GM21360 (cell line): ENCODE measurements at regions not wholly inside any gene's neighbourhood (a gene's known extent, or its start where the extent isn't known, plus 50 kb on each side); places are given as distances from the start of the nearest gene placed in this dataset.
"Not testable (repeated sequence)": the region's sequence is repeated elsewhere in the genome, so short reads cannot be mapped to it uniquely, and the experiment has no call there.

Source experiments
- ATAC-seq: cut with Tn5 transposase; IDR thresholded peaks from one replicate; pipeline ENCODE4 v1.9.1; 2021; ENCODE audit warnings: mild to moderate bottlenecking, moderate library complexity; ENCODE audit not compliant: unreplicated experiment

DNA sequence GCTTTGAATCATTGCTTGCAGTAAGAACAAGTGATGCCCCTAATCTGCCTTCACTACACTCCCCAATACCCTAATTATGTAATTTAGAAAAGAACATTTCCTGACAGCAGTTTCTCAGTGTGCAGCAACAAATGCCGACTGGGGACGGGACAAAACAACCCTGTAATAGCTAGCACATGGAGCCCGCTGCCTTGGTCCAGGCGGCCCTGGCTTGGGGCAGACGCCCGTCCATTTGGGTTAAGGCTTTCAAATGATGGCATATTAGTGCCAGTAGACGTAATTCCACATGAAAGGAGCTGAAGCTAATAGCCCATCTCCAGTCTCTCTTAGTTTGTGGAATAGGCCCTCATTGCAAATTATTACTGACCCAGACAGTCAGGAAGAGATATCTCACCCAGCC is 150.6 kb upstream of the PITX1 start:
- no peak for ATAC-seq

DNA sequence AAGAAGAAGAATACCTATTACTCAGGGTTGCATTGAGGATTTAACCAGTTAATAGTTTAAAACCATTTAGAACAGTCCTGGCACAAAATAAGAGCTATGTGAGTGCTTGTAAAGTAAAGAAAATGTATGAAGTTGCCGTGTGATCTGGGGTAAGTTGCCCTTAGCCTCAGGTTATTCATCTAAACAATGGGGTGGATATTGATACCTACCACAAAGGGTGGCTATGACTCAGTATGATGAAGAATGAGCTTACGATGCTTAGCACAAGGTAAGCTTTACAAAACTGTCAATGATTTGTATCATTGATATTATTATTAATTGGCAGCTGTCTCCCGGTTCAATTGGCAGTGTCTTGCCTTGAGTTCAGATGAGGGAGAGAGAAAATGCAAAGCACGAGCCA is 149.4 kb upstream of the PITX1 start:
- no peak for ATAC-seq

DNA sequence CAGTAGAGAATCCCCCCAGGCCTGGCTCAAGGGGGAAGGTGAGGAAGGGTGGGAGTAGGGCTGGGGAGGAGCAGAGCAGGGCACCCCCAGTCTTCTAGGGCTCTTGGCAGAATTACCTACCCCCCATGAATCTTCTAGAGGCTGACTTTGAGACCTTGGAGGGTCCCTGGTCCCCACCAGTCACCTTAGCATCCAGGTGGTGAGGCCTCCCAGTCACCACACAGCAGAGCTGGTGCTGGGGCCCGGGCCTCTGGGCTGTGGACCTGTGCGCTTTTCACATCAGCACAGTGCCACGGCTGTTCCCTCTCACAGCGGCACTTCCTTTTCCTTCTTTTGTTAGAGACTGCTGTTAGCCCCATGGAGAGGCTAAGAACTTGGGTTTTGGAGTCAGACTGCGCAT is 148.6 kb upstream of the PITX1 start:
- ATAC-seq, result no peak

DNA sequence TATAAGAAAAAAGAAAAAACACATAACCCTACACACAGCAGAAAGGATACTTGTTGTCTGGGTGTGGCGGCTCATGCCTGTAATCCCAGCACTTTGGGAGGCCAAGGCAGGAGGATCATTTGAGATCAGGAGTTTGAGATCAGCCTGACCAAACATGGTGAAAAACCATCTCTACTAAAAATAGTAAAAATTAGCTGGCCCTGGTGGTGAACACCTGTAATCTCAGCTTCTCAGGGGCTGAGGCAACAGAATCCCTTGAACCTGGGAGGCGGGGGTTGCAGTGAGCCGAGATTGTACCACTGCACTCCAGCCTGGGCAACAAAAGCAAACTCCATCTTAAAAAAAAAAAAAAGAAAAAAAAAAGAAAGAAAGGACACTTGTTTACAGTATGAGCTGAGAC is 147.6 kb upstream of the PITX1 start:
- ATAC-seq, result no peak

DNA sequence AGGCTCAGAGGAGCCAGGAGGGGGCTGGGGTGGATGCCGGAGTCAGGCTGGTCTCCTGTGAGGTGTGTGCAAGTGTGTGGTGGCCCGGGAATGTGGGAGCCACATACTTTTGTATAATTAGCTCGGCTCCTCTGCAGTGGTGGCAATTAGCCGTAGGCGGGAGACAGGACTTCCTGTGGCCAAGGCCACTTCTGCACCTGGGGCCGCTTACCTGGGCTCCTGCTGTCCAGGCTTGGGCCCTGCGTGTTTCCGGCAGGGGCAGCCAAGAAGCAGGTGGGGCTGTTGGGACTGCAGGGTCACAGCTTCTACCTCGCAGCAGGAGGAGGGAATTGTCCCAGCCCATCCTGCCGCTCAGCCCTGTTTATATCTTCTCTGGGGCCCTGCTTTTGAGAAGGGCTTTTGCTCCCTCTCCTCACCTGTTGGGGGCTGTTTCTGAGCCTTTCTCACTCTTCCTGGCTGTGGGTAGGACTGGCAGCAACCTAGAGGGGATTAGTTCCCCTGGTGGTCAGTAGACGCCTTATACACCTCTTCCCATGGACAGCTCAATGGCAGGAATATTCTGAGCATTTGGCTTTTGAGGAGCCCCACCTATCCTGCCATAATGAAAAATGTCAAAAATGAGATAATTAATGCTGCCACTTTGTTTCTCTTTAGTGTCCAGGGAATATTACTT is 145.4 kb upstream of the PITX1 start:
- ATAC-seq, result no peak

DNA sequence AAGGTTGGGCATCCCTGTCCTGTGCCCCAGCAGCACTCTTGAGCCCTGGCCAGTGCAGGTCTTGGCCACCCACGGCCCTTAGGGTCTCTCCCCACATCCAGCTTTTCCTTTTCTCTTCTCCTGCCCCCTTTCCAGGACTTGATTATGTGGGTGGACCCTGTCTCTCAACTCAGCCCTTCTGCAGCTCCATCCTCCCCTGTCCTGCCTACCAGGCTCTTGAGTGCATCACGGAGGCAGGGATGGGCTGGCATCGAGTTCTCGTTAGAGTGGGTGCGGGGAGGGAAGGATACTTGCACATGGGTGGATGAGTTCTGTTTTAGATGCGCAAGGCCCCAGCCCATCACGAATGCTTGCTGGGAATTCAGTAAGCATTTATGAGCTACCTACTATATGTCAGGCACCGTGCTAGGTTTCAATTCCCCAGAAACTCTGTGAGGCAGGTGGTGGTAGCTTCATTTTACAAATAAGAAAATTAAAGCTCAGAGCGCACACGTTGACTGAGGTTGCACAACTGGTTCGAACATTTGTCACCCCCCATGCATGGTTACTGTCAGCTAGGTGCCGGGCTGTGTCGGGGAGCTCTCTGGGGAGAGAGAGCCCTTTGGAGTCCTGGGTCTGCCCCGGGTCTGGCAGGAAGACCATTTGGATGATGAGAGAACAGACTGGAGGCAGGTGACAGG is 144.6 kb upstream of the PITX1 start:
- no peak for ATAC-seq

DNA sequence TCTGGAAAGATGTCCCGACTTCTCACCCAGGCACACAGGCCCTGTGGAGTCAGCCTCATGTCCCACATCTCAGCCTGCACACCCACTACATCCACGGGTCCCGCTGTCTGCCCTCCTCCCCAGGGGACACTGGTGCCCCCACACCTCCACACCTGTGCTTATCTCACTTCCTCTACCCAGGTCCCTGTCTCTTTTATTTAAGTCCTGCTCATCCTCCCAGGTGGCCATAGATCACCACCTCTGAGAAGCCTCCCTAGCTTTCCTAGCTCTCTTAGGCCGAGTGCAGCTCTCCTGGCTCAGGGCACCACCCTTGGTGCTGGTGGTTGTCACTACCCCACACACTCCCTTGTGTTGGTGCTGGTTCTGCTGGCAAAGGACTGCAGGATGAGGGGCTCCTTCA is 143.6 kb upstream of the PITX1 start:
- no peak for ATAC-seq

DNA sequence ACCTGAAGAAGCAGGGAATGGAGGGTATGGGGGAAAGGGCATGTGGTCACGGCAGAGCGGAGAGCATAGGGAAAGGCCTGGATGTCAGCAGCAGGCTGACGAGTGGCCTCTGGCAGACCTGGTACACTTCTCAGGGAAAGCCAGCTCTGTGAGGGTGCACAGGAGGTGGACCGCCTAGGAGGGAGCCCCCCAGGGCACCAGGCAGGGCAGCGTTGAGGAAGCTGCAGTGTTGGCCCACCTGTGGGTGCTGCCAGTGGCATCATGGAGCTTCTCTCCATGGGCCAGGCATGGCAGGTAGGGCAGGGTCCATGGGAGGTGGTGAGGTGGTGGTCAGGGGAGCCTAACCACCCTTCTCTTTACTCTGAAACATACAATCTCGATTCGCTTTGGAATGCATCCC is 143.0 kb upstream of the PITX1 start:
- no peak for ATAC-seq

DNA sequence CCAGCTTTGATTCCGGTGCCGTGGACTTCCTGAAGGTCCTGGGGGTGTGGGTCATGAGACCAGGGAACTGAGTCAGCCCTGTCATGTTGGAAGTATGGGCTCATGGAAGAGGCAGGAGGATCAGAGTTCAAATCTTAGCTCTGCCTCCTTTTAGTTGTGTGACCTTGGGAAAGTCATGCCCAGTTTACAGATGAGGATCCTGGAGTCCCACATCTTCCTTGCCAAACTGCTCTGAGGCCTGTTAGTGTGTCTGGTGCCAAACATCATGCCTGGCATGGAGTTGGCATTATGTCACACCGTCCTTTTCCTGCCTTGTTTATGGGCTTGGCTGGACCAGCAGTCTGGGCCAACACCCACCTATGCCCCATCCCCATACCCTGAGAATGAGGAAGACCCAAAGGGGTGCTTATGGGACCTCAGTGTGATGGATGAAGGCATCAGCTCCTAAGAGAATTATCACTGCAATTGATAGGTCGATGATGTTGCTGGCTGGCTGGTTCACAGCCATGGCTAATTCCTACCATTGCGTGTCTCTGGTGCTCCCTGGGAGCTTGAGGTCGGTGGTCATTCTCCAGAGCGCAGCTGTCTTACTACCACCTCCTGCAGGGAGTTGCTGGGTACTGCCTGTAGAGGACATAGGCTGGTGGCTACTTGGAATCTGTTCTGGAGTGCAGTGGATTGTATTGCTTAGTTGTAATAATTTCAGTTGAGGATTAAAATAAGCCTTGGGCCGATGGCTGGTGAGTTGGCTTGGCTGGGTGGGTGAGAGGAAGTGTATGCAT is 140.5 kb upstream of the PITX1 start:
- no peak for ATAC-seq

DNA sequence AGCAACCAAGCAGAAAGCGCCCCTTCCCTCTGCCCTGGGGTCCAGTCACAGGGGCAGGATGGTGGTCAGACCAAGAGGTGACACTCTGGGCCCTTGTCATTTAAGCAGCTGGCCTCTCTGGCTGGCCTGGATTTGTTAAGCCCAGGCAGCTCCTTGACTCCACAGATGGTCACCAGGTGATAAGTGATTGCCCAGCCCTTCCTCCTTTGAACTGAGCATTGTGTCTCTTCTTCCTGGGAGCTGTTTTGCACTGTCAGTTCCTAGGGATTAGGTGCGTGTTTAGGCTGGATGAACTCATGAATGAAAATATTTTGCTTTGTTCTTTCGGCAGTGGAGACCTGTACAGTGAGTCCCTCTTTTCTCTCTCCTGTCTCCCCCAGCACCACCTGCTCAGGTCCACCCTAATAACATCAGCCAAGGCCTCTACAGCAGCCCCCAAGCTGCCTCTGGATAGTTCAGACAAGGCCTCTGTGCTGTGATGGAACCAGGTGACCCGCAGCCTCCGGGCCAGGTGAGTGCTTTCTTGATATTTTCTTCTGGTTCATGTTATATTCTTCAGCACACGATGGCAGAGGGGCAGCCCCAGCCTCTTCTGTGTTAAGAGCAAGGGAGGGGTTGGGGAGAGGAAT is 139.7 kb upstream of the PITX1 start:
- ATAC-seq, result no peak

DNA sequence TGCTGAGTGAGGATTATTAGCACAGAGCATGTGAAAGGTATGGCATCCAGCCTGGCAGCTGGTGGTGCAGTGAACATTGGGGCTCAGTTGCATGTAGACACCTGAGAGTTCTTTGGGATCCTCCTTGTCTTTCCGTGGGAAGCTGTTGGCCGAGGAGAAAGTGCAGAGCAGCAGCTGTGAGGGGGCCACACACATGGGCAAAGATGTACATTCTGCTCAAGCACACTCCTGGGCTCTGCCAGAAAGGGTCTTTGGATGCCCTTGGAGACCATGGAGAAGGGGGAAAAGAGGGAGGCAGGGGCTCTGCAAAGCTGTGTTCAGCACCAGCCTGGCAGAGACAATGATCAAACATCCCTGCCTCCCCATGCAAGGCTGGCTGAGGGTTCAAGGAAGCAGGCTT is 138.7 kb upstream of the PITX1 start:
- no peak for ATAC-seq

DNA sequence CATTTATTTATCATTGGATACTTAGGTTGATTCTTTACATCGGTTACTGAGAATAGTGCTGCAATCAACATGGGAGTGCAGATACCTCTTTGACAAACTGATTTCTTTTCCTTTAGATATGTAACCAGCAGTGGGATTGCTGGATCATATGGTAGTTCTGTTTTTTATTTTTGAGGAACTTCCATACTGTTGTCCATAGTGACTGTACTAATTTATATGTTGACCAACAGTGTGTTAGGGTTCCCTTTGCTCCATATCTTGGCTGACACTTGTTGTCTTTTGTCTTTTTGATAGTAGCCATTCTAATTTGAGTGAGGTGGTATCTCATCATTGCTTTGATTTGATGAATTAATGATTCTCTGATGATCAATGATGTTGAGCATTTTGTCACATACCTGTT is 137.3 kb upstream of the PITX1 start:
- no peak for ATAC-seq

DNA sequence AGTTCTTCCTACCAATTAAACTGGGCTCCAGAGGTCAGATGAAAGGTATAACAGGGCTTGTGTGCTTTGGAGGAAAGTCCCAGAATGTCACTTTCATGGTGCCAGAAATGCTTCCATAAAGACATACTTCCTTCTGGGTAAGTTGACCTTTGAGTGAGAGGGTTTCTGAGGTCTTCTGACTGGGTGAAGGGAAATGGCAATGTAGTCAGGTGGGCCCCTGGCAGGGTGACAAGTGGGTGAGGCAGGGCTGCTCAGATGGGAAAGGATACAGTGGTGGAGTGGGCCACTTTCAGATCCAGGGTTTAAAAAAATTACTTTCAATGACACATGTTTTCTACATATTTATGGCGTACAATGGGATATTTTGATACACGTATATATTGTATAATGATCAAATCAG is 136.5 kb upstream of the PITX1 start:
- ATAC-seq, result no peak

DNA sequence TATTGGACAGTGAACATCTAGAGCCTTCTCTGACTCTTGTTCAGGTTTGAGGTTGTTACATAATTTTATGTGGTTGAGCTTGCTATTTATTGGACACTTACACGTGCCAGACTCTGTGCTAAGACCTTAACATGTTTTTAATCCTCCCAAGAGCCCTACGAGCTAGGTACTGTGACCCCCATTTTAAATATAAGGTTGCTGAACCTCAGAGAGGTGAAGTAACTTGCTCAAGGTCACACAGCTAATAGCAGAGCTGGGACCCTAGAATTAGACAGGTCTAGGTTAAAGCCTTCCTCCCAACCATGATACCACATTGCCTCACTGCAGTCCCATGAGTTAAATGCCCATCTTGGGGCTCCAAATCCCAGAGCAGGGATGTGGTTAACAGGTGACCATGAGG is 135.7 kb upstream of the PITX1 start:
- no peak for ATAC-seq

DNA sequence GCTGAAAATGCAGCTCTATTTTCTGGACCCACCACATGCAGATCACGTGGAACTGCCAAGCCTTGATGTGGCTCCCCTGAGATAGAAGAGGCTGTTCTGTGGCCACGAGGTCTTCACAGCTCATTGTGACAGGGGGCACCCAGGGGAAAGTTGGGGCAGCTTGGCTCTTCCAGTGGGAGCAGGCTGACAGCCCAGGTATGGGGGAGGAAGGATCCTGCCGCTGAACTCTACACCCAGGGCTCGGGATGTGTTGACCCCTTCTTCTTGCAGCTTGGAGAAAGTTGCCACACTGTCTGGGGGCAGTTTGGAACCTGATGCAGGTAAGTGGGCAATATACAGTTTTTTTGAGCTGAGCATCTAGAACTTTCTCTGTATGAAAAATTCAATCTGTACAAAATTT is 133.6 kb upstream of the PITX1 start:
- no peak for ATAC-seq

DNA sequence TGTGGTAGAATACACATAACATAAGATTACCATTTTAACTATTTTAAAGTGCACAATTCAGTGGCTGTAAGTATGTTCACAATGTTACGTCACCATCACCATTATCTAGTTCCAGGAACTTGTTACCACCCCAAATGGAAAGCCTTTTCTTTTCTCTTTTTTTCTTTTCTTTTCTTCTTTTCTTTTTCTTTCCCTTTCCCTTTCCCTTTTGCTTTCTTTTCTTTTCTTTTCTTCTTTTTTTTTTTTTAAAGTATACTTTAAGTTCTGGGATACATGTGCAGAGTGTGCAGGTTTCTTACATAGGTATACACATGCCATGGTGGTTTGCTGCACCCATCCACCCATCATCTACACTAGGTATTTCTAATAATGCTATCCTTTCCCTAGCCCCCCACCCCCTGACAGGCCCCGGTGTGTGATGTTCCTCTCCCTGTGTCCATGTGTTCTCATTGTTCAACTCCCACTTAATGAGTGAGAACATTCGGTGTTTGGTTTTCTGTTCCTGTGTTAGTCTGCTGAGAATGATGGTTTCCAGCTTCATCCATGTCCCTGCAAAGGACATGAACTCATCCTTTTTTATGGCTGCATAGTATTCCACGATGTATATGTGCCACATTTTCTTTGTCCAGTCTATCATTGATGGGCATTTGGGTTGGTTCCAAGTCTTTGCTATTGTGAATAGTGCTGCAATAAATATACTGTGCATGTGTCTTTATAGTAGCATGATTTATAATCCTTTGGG is 131.0 kb upstream of the PITX1 start:
- ATAC-seq, result not testable (repeated sequence)

DNA sequence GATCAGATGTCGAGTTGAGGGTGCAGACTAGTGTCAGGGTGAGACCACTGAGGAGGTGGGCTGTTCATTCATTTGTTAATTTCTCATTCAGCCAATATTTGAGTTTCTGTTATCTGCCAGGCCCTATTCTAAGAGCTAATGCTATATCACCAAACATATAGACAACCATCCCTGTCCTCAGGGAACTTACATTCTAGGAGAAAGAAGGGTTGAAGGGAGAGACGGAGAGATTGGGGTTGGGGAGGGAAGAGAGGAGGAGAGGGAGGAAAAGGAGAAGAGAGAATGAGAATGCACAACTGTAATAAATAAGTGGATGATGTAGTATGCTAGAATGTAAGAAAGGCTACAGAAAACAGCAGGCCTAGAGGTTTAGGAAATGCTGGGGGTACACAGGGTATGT is 129.9 kb upstream of the PITX1 start:
- ATAC-seq, result no peak

DNA sequence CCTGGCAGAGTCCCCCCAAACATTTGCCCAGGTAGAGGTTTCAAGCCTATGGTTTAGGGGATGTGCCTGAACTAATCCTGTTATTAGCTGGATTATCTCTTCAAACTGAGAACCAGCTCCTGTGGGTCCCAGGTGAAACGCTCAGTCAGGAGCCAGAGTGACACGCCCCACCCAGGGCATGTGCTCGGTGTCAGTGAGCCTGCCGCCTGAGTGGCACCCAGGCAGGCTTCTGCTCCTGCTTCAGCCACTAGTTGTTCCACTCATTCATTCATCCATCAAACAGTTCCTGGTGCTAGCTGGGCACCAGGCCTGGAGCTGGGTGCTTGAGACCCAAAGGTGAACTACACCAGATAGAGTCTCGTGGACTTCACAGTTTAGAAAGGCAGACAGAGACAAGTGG is 129.4 kb upstream of the PITX1 start:
- ATAC-seq, result no peak

DNA sequence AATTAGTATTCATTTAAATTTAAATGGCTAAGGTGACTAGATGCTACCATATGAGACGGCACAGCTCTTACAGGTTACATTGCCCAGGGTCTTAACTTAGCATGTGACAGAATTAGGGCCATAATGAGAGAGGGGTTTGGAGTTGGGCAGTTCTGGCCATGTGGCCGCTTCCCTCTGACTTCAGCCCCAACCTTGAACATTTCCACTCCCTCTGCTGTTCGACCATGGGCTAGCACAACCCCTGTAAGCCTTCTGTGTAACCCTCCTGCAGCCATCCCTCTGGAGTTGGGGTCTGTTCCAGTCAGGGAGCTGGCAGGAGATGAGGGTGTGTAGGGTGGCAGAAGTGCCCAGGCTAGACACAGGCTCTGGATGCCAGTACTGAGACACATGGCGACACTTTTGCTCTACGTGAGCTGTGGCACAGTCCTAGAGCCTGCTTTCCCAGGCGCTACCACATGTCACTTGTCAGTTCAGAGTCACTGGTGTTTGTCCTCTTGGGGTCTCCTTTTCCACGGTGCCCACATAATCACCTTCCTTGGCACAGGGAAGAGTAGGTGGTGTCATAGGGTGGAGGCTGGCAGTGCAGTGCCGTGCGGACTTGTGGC is 128.7 kb upstream of the PITX1 start:
- ATAC-seq, result no peak

DNA sequence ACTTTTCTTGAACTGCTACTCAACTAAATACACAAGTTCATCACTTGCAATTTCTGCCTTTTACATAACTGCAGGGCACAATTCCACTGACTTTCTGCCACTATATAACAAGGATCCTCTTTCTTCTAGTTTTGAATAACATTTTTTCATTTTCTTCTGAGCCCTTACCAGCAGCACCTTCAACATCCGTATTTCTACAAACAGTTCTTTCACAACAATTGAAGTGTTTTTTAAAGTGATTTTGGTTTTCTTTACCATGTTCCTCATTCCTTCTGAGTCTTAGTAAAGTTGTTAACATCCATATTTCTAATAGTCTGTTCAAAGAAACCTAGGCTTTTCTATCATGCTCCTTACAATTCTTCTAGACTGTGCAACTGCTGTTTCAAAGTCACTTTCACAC is 127.2 kb upstream of the PITX1 start:
- no peak for ATAC-seq
